Tibial nerve (tissue), 3 donors: ENCODE measurements at regions not wholly inside any gene's neighbourhood (a gene's known extent, or its start where the extent isn't known, plus 50 kb on each side); places are given as distances from the start of the nearest gene placed in this dataset.
"Not testable (repeated sequence)": the region's sequence is repeated elsewhere in the genome, so short reads cannot be mapped to it uniquely, and the experiment has no call there.

Experiments used
- CTCF ChIP-seq, 5 experiments: fragments of 200-600 bp in 3 of 5; fragments of 450-650 bp in 2 of 5; sonication (generic) in 3 of 5; IDR thresholded peaks; one replicate each; pipeline ENCODE4 v1.5.1; 2016 to 2019; ENCODE audit warnings: antibody characterized with exemption in 5 of 5, mild to moderate bottlenecking in 3 of 5, moderate library complexity in 2 of 5
- POLR2A ChIP-seq, 2 donors: fragments of 450-650 bp; IDR thresholded peaks; one replicate each; pipeline ENCODE4 v1.6.1; 2017; ENCODE audit warnings: antibody characterized with exemption in 2 of 2, mild to moderate bottlenecking in 2 of 2, moderate library complexity in 2 of 2

DNA sequence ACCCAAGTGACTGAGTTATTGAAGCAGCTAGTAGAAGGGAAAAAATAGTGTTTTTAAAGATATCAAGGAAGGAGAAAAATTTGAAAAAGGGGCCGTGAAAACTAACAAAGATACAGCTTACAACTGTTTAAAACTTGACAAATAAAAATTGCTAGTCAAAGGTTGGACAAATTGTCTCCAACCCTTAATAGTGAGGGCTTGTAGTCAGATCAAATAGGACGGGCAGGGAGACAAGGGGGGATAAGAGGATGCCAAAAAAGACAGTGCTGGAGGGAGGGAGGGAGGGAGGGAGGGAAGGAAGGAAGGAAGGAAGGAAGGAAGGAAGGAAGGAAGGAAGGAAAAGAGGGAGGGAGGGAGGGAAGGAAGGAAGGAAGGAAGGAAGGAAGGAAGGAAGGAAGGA lies 1825.8 kb upstream of the MIR17HG start:
- TF ChIP-seq CTCF, POLR2A (IDR thresholded peaks at IDR 0.05): not testable (repeated sequence)
